ENCODE measurements at regions not wholly inside any gene's neighbourhood (a gene's known extent, or its start where the extent isn't known, plus 50 kb on each side); places are given as distances from the start of the nearest gene placed in this dataset.
"Not testable (repeated sequence)": the region's sequence is repeated elsewhere in the genome, so short reads cannot be mapped to it uniquely, and the experiment has no call there.

DNA sequence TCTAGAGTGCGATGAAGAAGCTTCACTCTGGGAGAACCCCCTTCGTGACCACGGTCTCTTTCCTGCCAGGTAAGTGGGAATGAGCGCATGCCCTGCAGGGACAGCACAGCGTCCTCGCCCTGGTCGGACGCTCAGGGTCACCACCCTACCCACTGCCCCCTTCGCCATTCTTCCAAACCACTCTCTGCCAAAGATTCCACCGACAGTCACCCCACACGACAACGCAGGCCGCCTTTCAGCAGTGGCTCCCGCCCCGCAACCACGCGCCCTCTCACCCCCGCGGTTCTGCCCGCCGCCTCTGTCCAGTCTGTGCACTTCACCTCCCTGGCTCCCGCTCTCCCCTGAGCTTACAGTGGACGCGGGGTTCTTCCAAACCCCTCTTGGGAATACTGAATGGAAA is 82.3 kb upstream of the FCGR1A start:
- not testable (repeated sequence) for DNase-seq (ENCODE audit: low read depth)

DNA sequence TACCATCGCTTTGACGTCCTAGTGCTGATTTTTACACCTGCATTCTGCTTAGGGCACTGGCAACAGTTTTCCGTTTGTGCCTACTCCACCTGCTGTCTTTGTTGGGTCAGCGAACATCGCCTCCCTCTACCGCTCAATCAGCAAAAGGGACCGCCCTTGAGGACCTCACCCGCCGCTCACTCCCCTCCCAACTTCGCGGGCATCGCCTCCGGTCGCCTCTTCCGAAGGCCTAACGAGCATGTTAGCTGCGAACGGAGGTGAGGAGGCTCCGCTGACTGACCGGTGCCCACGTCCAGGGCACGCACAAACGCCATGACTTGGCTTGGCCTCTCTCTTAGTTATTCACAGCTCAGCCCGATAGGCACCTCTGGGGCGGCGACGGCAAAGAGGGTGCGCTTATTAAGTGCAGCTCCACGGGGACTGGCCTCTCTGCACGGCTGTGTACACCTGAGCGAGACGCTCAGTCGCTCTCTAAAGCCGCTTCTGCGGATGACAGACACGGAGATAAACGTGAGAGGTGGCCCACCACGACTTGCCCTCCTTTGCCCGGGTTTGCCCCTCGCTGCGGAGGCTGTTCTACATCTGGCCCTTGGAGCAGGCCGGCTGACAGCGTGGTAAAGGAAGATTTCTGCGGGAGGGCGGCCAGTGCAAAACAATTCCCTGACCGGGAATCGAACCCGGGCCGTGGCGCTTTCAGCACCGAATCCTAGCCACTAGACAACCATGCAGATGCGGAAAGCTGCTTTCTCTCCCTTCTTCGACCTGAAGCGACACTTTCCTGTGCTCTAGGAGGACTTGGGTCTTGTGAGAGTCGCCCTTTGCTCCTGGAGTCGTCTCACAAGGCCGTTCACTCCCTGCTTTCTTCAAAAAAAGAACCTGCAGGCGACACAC is 81.6 kb upstream of the FCGR1A start:
- not testable (repeated sequence) for DNase-seq (ENCODE audit: low read depth)

DNA sequence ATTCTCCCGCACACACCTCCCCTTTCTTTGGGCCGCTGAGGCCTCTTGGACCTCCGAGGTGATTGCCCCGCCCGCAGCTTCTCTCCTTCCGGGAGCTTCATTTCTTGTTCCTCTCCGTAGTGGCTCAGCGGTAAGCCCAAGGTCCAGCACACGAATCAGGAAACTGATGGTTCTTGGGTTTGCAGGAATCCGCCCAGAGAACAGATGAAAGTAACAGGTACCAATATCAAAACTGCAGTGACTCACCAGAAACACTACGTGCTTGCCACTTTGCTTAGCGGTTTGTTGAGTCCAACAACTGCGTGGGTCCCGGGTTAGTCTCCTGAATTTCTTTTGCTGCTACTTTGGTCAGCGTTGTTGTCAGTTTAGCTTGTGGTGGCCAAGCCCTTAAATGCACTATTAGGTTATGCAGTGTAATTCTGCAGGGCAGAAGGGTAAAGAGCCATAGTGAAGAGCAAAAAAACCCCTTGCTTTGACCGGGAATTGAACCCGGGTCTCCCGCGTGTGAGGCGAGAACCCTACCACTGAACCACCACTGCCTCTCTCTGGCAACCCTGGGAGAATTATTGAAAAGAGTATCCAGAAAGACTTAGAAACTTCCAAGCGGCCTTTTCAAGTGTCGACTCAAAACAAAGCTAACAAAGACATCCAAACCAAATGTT is 74.2 kb upstream of the FCGR1A start:
- DNase-seq (ENCODE audit: low read depth): peak; percentile 67

DNA sequence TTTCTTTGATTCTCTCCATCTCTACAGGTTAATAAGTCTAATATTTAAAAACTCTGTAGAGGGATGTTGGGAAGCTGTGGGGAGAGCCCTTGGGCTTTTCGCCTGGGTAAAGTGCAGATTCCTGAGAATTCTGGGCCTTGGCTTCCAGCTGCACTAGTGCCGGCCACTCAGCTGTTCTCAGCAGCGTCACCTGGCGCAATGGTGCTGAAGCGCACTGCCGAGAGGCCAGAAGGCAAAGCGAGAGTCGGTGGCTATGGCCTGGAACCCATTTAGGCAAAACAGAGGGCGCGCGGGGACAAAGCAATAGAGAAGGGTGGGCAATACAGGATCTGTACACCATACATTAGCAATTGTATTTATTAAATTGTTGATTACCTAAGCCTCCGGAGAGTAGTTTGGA is 70.8 kb upstream of the FCGR1A start:
- DNase-seq (ENCODE audit: low read depth): not testable (repeated sequence)

DNA sequence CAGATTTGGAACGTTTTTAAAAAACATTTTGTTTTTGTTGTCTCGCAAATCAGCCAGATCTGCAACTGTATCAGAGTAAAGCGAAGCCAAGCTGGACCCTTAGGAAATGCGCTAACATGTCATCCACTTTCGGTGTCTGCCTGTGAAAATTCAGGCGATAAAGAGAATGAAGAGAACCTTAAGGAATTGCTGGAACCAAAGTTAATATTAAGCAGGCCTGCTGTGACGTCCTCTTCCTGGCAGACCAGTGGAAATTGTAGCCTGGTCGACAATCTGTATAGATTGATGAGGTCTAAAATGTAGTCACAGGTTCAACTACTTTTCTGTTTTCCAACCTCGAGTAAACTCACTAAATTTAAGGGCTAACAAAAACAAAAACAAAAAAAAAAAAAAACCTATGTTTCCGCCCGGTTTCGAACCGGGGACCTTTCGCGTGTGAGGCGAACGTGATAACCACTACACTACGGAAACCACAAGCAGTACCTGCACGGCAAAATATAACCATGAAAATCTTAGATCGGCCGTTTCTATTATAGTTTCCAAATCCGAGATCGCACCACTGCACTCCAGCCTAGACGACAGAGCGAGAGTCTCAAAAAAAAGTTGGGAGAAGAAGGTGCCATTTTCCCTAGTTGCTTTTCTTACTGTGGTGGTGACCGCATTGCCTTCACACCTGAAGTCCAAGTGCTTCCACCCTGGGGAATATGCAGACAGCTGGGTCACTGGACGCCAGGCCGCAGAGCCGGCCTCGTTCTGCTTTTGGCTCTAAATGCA is 70.2 kb upstream of the FCGR1A start:
- DNase-seq (ENCODE audit: low read depth): peak; percentile 33

DNA sequence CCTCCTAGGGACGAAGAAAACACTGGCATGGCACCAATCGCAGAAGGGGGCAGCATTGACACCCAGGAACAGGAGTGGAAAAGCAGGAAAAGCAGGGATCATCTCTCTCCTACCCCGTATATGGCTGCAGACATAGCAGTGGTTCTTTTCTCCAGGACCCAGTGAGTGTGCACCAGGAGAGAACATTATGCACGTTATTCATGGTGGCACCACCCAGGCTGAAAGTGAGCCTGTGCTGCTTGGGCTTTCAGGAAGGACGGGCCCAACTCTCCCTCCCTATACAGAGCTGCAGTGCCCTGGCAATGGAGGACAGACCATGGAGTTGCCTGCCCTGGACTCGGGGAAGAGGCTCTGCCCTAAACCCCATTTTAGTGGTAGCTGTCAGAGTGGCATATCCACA is 69.0 kb upstream of the FCGR1A start:
- DNase-seq (ENCODE audit: low read depth): not testable (repeated sequence)

DNA sequence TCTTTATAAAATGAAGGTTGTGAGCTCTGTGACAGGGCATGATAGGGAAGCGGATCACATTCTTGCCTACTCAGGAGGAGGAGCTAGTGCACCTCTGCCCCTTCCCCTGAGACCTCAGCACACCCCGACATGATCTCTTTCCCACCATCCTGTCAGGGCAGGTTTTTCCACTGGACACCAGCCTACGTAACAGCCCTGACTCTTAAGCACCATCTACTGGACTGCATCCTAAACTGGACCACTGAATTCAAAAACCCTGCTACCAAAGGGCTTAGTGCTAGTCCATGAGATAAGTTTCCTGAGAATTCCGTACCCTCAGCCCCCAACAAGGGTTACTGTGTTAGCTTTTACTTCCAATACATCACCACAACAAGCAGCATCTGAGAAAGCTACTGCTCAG is 68.5 kb upstream of the FCGR1A start:
- not testable (repeated sequence) for DNase-seq (ENCODE audit: low read depth)

DNA sequence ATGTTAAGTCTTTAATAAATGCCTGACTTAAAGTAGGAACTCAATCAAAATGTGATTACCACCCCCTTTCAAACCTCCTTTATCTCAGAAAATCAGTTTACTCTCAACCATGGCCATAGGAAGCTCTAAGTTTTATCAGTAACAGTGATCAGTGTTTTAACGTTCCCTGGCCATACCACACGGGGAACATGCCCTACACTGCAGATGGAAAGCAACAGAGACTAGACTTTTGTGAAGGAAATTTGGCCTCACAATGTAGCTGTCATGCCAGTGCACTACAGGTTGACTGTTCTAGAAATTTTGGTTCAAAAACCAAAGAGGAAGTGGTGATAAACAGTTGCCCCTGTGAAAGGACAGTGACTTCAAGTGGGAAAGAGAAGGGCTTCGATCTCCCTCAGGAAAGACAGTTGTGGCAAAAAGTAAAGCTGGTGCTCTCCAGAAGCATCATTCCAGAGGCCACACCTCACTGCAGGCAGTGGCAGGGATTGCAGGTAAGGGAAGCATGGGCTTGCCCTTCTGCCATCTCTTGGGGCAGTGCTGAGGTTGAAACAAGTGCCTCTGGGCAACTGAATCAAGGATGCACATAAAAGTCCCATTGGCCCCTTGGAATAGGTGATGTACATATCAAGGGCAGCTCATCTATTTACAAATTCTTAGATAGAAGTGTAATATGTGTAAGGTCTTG is 57.7 kb upstream of the FCGR1A start:
- not testable (repeated sequence) for DNase-seq (ENCODE audit: low read depth)

DNA sequence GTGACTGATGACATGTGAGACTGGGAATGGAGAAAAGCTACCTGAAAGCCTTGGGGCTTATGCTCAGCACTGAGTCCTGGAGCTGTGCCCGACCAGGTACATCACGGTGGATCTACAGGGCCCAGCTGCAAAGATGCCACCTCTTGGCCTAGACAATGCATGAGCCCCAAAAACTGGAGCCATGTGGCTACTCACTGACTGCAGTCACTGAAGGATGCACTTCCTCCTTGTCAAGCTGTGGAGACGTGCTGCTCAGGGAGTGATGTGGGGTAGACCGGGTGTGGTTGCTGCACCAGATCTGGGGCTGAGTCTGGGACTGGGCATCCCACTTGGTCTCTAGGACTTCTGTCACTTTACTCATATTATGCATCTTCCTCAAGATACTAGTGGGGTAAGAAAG is 55.8 kb upstream of the FCGR1A start:
- not testable (repeated sequence) for DNase-seq (ENCODE audit: low read depth)

DNA sequence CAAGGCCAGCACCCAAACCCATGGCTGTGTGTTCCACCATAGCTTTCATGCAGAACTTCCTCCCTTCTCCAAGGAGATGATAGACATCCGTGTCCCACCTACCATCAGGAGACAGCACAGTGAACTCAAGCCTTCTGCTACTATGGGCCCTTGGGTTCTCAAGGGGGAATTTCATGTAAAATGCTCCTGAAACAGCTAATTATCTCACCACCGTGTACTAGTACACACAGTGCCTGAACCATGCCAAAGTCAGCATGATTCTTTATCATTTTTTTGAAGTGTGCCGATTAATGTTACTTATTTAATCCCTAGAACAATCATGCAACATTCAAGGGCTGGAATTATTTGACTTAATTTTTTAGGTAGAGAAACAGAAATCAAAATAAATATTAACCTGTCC is 53.9 kb upstream of the FCGR1A start:
- DNase-seq (ENCODE audit: low read depth): not testable (repeated sequence)

Measured in fibroblast of gingiva (primary cell).